ENCODE measurements at regions not wholly inside any gene's neighbourhood (a gene's known extent, or its start where the extent isn't known, plus 50 kb on each side); places are given as distances from the start of the nearest gene placed in this dataset.

- ATAC-seq (ENCODE audit: low read depth), result no peak
- Histone ChIP-seq H3K27me3 (ENCODE audit: insufficient read depth, poor library complexity, severe bottlenecking) (peaks cover 5% of the 10 kb centered on the region), H3K4me3 (ENCODE audit: severe bottlenecking) (no peak overlapping the region), H3K4me1 (ENCODE audit: insufficient read depth, poor library complexity, severe bottlenecking) (no peaks in the 10 kb centered on the region), H3K9me3 (ENCODE audit: severe bottlenecking) (no peaks in the 10 kb centered on the region), H3K36me3 (ENCODE audit: low read depth) (no peaks in the 10 kb centered on the region), H3K27ac (ENCODE audit: poor library complexity, severe bottlenecking) (no peak overlapping the region)
- TF ChIP-seq CTCF (IDR thresholded peaks at IDR 0.05; ENCODE audit: poor library complexity, severe bottlenecking), result no peak
- DNase-seq (ENCODE audit: low spot score), result no peak
Observed at GRCh38 chr9:90365666-90366065, 277.0 kb downstream of the DIRAS2 start.

- DNase-seq (ENCODE audit: low spot score) (no peak), ATAC-seq (ENCODE audit: low read depth) (no peak)
- no peak for TF ChIP-seq CTCF (IDR thresholded peaks at IDR 0.05; ENCODE audit: poor library complexity, severe bottlenecking)
- Histone ChIP-seq H3K9me3 (ENCODE audit: severe bottlenecking) (no peaks in the 10 kb centered on the region), H3K36me3 (ENCODE audit: low read depth) (no peaks in the 10 kb centered on the region), H3K27me3 (ENCODE audit: insufficient read depth, poor library complexity, severe bottlenecking) (peaks cover 13% of the 10 kb centered on the region), H3K27ac (ENCODE audit: poor library complexity, severe bottlenecking) (no peak overlapping the region), H3K4me3 (ENCODE audit: severe bottlenecking) (no peak overlapping the region), H3K4me1 (ENCODE audit: insufficient read depth, poor library complexity, severe bottlenecking) (no peaks in the 10 kb centered on the region)
Observed at GRCh38 chr9:90368241-90368640, 274.4 kb downstream of the DIRAS2 start.

DNA sequence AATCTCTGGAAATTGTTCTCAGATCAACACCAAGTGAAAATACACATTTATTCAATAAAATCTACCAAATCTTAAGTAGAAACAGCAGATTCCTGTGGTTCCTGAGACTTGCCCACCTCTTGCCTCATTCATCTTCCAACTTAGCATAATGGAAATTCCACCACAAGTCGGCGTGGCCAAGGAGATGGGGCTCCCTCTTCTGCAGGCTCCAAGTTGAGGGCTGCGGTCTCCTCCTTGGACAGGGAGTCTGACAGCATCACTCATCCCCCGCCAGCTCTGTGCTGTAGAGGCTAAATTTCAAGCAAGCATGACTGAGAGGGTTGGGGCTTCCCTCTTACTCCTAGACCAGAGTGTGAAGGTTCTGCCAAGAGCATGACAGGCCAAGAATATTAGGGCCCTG, 273.7 kb downstream of the DIRAS2 start:
- DNase-seq (ENCODE audit: low spot score) (no peak), ATAC-seq (ENCODE audit: low read depth) (no peak)
- Histone ChIP-seq H3K27me3 (ENCODE audit: insufficient read depth, poor library complexity, severe bottlenecking) (peaks cover 14% of the 10 kb centered on the region), H3K9me3 (ENCODE audit: severe bottlenecking) (no peaks in the 10 kb centered on the region), H3K27ac (ENCODE audit: poor library complexity, severe bottlenecking) (no peak overlapping the region), H3K4me1 (ENCODE audit: insufficient read depth, poor library complexity, severe bottlenecking) (no peaks in the 10 kb centered on the region), H3K36me3 (ENCODE audit: low read depth) (no peaks in the 10 kb centered on the region), H3K4me3 (ENCODE audit: severe bottlenecking) (no peak overlapping the region)
- TF ChIP-seq CTCF (IDR thresholded peaks at IDR 0.05; ENCODE audit: poor library complexity, severe bottlenecking), result no peak

GRCh38 chr9:90379771-90380170, 262.9 kb downstream of the DIRAS2 start:
- DNase-seq (ENCODE audit: low spot score), result no peak
- no peaks in the 10 kb centered on the region for H3K9me3 ChIP-seq (ENCODE audit: severe bottlenecking)
- ATAC-seq (ENCODE audit: low read depth), result no peak
- no peak for TF ChIP-seq CTCF (IDR thresholded peaks at IDR 0.05; ENCODE audit: poor library complexity, severe bottlenecking)
- H3K4me1 ChIP-seq (ENCODE audit: insufficient read depth, poor library complexity, severe bottlenecking), result no peaks in the 10 kb centered on the region
- no peaks in the 10 kb centered on the region for H3K27me3 ChIP-seq (ENCODE audit: insufficient read depth, poor library complexity, severe bottlenecking)
- no peak overlapping the region for H3K27ac ChIP-seq (ENCODE audit: poor library complexity, severe bottlenecking)
- no peaks in the 10 kb centered on the region for H3K36me3 ChIP-seq (ENCODE audit: low read depth)
- H3K4me3 ChIP-seq (ENCODE audit: severe bottlenecking), result no peak overlapping the region

DNA sequence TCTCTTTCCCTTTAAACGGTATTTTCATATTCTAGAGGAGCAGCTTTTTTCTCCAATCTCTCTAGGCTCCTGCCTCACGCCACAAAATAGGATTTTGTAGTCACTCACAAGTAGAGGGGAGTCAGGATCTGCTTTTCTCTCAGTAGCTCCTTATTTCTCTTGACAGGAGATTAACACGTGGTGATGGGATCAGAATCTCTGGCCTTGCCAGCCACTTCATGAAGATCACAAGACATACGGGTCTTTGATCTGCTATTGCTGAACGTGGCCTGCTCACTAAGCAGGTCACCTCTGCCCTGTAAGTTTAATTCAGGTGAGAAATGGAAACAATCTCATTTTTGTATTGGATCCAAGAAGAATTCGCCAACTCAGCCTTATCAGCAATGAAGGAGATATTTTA, 257.5 kb downstream of the DIRAS2 start:
- ATAC-seq (ENCODE audit: low read depth), result no peak
- TF ChIP-seq CTCF (IDR thresholded peaks at IDR 0.05; ENCODE audit: poor library complexity, severe bottlenecking), result no peak
- Histone ChIP-seq H3K9me3 (ENCODE audit: severe bottlenecking) (no peaks in the 10 kb centered on the region), H3K4me1 (ENCODE audit: insufficient read depth, poor library complexity, severe bottlenecking) (no peaks in the 10 kb centered on the region), H3K27ac (ENCODE audit: poor library complexity, severe bottlenecking) (no peak overlapping the region), H3K27me3 (ENCODE audit: insufficient read depth, poor library complexity, severe bottlenecking) (no peaks in the 10 kb centered on the region), H3K4me3 (ENCODE audit: severe bottlenecking) (no peak overlapping the region), H3K36me3 (ENCODE audit: low read depth) (no peaks in the 10 kb centered on the region)
- no peak for DNase-seq (ENCODE audit: low spot score)
